IMR-90 (cell line): ENCODE measurements at regions not wholly inside any gene's neighbourhood (a gene's known extent, or its start where the extent isn't known, plus 50 kb on each side); places are given as distances from the start of the nearest gene placed in this dataset.

Source experiments
- ATAC-seq: fragments of 200-7000 bp; cut with Tn5 transposase; 2 replicates; pipeline ENCODE4 v1.9.1; 2020; ENCODE audit warnings: low read depth, mild to moderate bottlenecking, moderate library complexity
- BruUV-seq: library from RNA; stranded (reverse); fragments of 400-500 nt; replicated peaks from 2 replicates; lab custom pipeline; 2021; lab: Mats Ljungman, UMichigan
- CTCF ChIA-PET: fragments of 300-600 bp; formaldehyde crosslinking; extraction: SDS; loops from one replicate; lab custom pipeline; 2021; ENCODE audit warnings: antibody characterized with exemption; lab: Yijun Ruan, JAX
- POLR2A ChIA-PET: fragments of 300-600 bp; sonication (Branson Sonifier 250); formaldehyde crosslinking; loops from one replicate; lab custom pipeline; 2022; ENCODE audit warnings: antibody characterized with exemption; ENCODE audit not compliant: unreplicated experiment; lab: Charles Lee
- DNase-seq: peaks from one replicate; pipeline ENCODE4 v3.0.0; 2013
- H2AFZ ChIP-seq: replicated peaks from 2 replicates; pipeline ENCODE3; 2013; ENCODE audit warnings: low read length, mild to moderate bottlenecking; ENCODE audit not compliant: poor library complexity
- H2AK5ac ChIP-seq: 2 replicates; pipeline ENCODE4 v1.6.1; 2013; ENCODE audit warnings: low read depth, low read length, inconsistent platforms
- H2AK9ac ChIP-seq: replicated peaks from 2 replicates; pipeline ENCODE3; 2013; ENCODE audit warnings: mild to moderate bottlenecking, low read depth, low read length, moderate library complexity; ENCODE audit not compliant: poor library complexity
- H2BK120ac ChIP-seq: 2 replicates; pipeline ENCODE4 v1.6.1; 2013; ENCODE audit warnings: low read depth, low read length, inconsistent platforms
- H2BK15ac ChIP-seq: 3 replicates; pipeline ENCODE4 v1.6.1; 2013; ENCODE audit warnings: low read depth, low read length, inconsistent platforms
- H2BK20ac ChIP-seq: 2 replicates; pipeline ENCODE4 v1.6.1; 2013; ENCODE audit warnings: low read depth, mild to moderate bottlenecking, inconsistent platforms, low read length, moderate library complexity
- H2BK5ac ChIP-seq: 2 replicates; pipeline ENCODE4 v1.6.1; 2013; ENCODE audit warnings: mild to moderate bottlenecking, low read depth, low read length, inconsistent platforms; ENCODE audit not compliant: poor library complexity, severe bottlenecking
- H3K14ac ChIP-seq: replicated peaks from 2 replicates; pipeline ENCODE4 v1.6.1; 2013; ENCODE audit warnings: low read depth, low read length, inconsistent platforms
- H3K18ac ChIP-seq: 2 replicates; pipeline ENCODE4 v1.6.1; 2013; ENCODE audit warnings: low read depth, low read length, control low read depth
- H3K23ac ChIP-seq: 2 replicates; pipeline ENCODE4 v1.6.1; 2013; ENCODE audit warnings: low read depth, low read length, inconsistent platforms
- H3K27ac ChIP-seq: 2 replicates; pipeline ENCODE4 v1.5.1; 2013; ENCODE audit warnings: mild to moderate bottlenecking, control low read depth, low read length; ENCODE audit not compliant: insufficient read depth
- H3K27me3 ChIP-seq: 2 replicates; pipeline ENCODE4 v1.6.1; 2013; ENCODE audit warnings: low read length; ENCODE audit not compliant: control insufficient read depth, insufficient read depth
- H3K36me3 ChIP-seq: 2 replicates; pipeline ENCODE4 v1.6.1; 2013; ENCODE audit warnings: low read length, mixed read lengths; ENCODE audit not compliant: control insufficient read depth, insufficient read depth
- H3K4ac ChIP-seq: 2 replicates; pipeline ENCODE4 v1.6.1; 2013; ENCODE audit warnings: low read depth, low read length, inconsistent platforms
- H3K4me1 ChIP-seq: 2 replicates; pipeline ENCODE4 v1.6.1; 2013; ENCODE audit warnings: low read length, mixed read lengths; ENCODE audit not compliant: control insufficient read depth, insufficient read depth
- H3K4me2 ChIP-seq: 2 replicates; pipeline ENCODE4 v1.6.1; 2013; ENCODE audit warnings: low read depth, mild to moderate bottlenecking, control low read depth, low read length, moderate library complexity
- H3K4me3 ChIP-seq: 2 replicates; pipeline ENCODE4 v1.5.1; 2013; ENCODE audit warnings: low read depth, mild to moderate bottlenecking, control low read depth, low read length, moderate library complexity; ENCODE audit not compliant: insufficient read depth
- H3K56ac ChIP-seq: 2 replicates; pipeline ENCODE4 v1.6.1; 2013; ENCODE audit warnings: low read length, inconsistent platforms; ENCODE audit not compliant: insufficient read depth; ENCODE audit errors: extremely low read depth
- H3K79me1 ChIP-seq, 2 experiments: 2 replicates each; pipeline ENCODE4 v1.6.1; 2013; ENCODE audit warnings: low read length in 2 of 2, inconsistent platforms in 1 of 2, low read depth in 1 of 2
- H3K9ac ChIP-seq: 2 replicates; pipeline ENCODE4 v1.6.1; 2013; ENCODE audit warnings: low read depth, low read length, control low read depth
- H3K9me1 ChIP-seq: 2 replicates; pipeline ENCODE4 v1.6.1; 2013; ENCODE audit warnings: low read length, inconsistent platforms; ENCODE audit not compliant: insufficient read depth
- H3K9me3 ChIP-seq: 2 replicates; pipeline ENCODE4 v1.6.1; 2013; ENCODE audit warnings: low read length; ENCODE audit not compliant: control insufficient read depth, insufficient read depth
- H4K20me1 ChIP-seq: 2 replicates; pipeline ENCODE4 v1.6.1; 2013; ENCODE audit warnings: low read length, inconsistent platforms; ENCODE audit not compliant: insufficient read depth
- H4K5ac ChIP-seq: 2 replicates; pipeline ENCODE4 v1.6.1; 2013; ENCODE audit warnings: mild to moderate bottlenecking, low read depth, low read length, control low read depth
- H4K8ac ChIP-seq, 2 experiments: 2 replicates each; pipeline ENCODE4 v1.6.1; 2013; ENCODE audit warnings: low read depth in 2 of 2, low read length in 2 of 2, control low read depth in 1 of 2, inconsistent platforms in 1 of 2
- H4K91ac ChIP-seq: 2 replicates; pipeline ENCODE4 v1.6.1; 2013; ENCODE audit warnings: low read depth, low read length, inconsistent platforms; ENCODE audit not compliant: insufficient read depth
- BHLHE40 ChIP-seq: fragments of 150-350 bp; IDR thresholded peaks from 2 replicates; pipeline ENCODE4 v1.6.1; 2016; ENCODE audit warnings: mild to moderate bottlenecking, low read depth, low read length
- CEBPB ChIP-seq: IDR thresholded peaks from 2 replicates; pipeline ENCODE4 v1.6.1; 2012; ENCODE audit warnings: low read depth, low read length, improper control_type of control experiment
- CHD1 ChIP-seq: IDR thresholded peaks from 2 replicates; pipeline ENCODE4 v1.6.1; 2012; ENCODE audit warnings: low read depth, low read length, improper control_type of control experiment
- CTCF ChIP-seq: conservative IDR thresholded peaks from 2 replicates; pipeline ENCODE4 v1.5.1; 2012; ENCODE audit warnings: mild to moderate bottlenecking, low read depth, low read length, improper control_type of control experiment
- ELK1 ChIP-seq: fragments of 150-350 bp; IDR thresholded peaks from 2 replicates; pipeline ENCODE4 v1.6.1; 2016; ENCODE audit warnings: low read depth, mild to moderate bottlenecking, low read length, moderate library complexity, borderline replicate concordance
- MAZ ChIP-seq: IDR thresholded peaks from 2 replicates; pipeline ENCODE4 v1.6.1; 2012; ENCODE audit warnings: low read depth, mild to moderate bottlenecking, low read length, improper control_type of control experiment, moderate library complexity, borderline replicate concordance
- RAD21 ChIP-seq: IDR thresholded peaks from 2 replicates; pipeline ENCODE4 v1.6.1; 2012; ENCODE audit warnings: low read length, improper control_type of control experiment
- RCOR1 ChIP-seq: IDR thresholded peaks from 2 replicates; pipeline ENCODE4 v1.6.1; 2012; ENCODE audit warnings: mild to moderate bottlenecking, low read length, improper control_type of control experiment; ENCODE audit not compliant: insufficient replicate concordance
- SMC3 ChIP-seq: fragments of 150-350 bp; IDR thresholded peaks from 2 replicates; pipeline ENCODE4 v1.6.1; 2016; ENCODE audit warnings: low read depth, mild to moderate bottlenecking, antibody characterized with exemption, low read length, moderate library complexity
- USF2 ChIP-seq: fragments of 150-350 bp; IDR thresholded peaks from 2 replicates; pipeline ENCODE4 v1.6.1; 2017; ENCODE audit warnings: mild to moderate bottlenecking, antibody characterized with exemption, low read length, low read depth
- WGBS, 2 experiments: methylation state at CpG; one replicate each; pipeline versions ENCODE4 v1.1.5 to v1.1.7; 2013; ENCODE audit warnings: missing lambda C conversion rate in 2 of 2; ENCODE audit not compliant: insufficient read length in 1 of 2; ENCODE audit errors: extremely low coverage in 2 of 2; 5-methylcytosine and 5-hydroxymethylcytosine counted together
- dilution Hi-C: fragments of 300-500 bp; cut with HindIII; formaldehyde crosslinking; loops from one replicate; pipeline ENCODE4 v1.14.3; 2018; ENCODE audit warnings: low sequenced_read_pairs; ENCODE audit not compliant: unreplicated experiment
- in situ Hi-C: fragments of 300-500 bp; cut with MboI; formaldehyde crosslinking; loops from 3 replicates; pipeline ENCODE4 v1.14.3; 2019; ENCODE audit warnings: low sequenced_read_pairs, inconsistent platforms, mixed read lengths
- intact Hi-C: fragments of 100-400 bp; cut with micrococcal nuclease; formaldehyde crosslinking; loops from 2 replicates; pipeline ENCODE4 v1.10.0; 2022

GRCh38 chr9:1748407-1748806, 266.7 kb upstream of the SMARCA2 start:
- H3K4me1 ChIP-seq, result no peaks in the 10 kb centered on the region
- dilution Hi-C loops (no loop called here), in situ Hi-C loops (no loop called here), intact Hi-C loops (no loop called here)
- H3K14ac ChIP-seq, result no peak overlapping the region
- TF ChIP-seq SMC3 (no peak), CHD1 (no peak), RCOR1 (no peak), CTCF (no peak), CEBPB (no peak), BHLHE40 (no peak), ELK1 (no peak), MAZ (no peak), RAD21 (no peak), USF2 (no peak)
- no peak overlapping the region for H2BK120ac ChIP-seq
- WGBS, 2 experiments, result no CpG with 5 or more reads among the region's 1 CpG
- H4K20me1 ChIP-seq, result no peaks in the 10 kb centered on the region
- no peaks in the 10 kb centered on the region for H3K9me1 ChIP-seq
- no peak overlapping the region for H2BK5ac ChIP-seq
- no peak overlapping the region for H3K9ac ChIP-seq
- no peaks in the 10 kb centered on the region for H3K36me3 ChIP-seq
- H3K79me1 ChIP-seq, result no peaks in the 10 kb centered on the region
- no peak overlapping the region for H2BK15ac ChIP-seq
- ChIA-PET POLR2A (no interaction called here), CTCF (no interaction called here)
- H2AK5ac ChIP-seq, result no peak overlapping the region
- H2BK20ac ChIP-seq, result no peak overlapping the region
- H3K18ac ChIP-seq, result no peak overlapping the region
- H4K5ac ChIP-seq, result no peak overlapping the region
- no peak overlapping the region for H3K23ac ChIP-seq
- H3K27ac ChIP-seq, result no peak overlapping the region
- H3K4ac ChIP-seq, result no peak overlapping the region
- H4K91ac ChIP-seq, result no peak overlapping the region
- no peak overlapping the region for H3K56ac ChIP-seq
- H2AFZ ChIP-seq, result no peak overlapping the region
- no TSS peak for BruUV-seq
- H3K9me3 ChIP-seq, result no peaks in the 10 kb centered on the region
- H3K4me2 ChIP-seq, result no peak overlapping the region
- no peaks in the 10 kb centered on the region for H3K27me3 ChIP-seq
- no peak overlapping the region for H3K4me3 ChIP-seq
- no peak overlapping the region for H2AK9ac ChIP-seq
- no peak overlapping the region for H4K8ac ChIP-seq
- no peak for ATAC-seq
- no peak for DNase-seq
